Posterior vena cava (tissue), 2 donors: ENCODE measurements at regions not wholly inside any gene's neighbourhood (a gene's known extent, or its start where the extent isn't known, plus 50 kb on each side); places are given as distances from the start of the nearest gene placed in this dataset.
"Not testable (repeated sequence)": the region's sequence is repeated elsewhere in the genome, so short reads cannot be mapped to it uniquely, and the experiment has no call there.

Experiments
- DNase-seq: peaks from one replicate; pipeline ENCODE4 v3.0.0-alpha.2; 2020; ENCODE audit warnings: low spot score
- intact Hi-C, 2 donors: fragments of 100-400 bp; cut with DNase I; formaldehyde crosslinking; loops; one replicate each; pipeline versions ENCODE4 v1.14.1 to v1.14.2; 2022 to 2023
- donor health status: DM: yes; HTN: yes; CAD: no.
- donor health status: DM: yes; HTN: yes; CAD: no.

GRCh38 chr18:71105994-71106546 is 817.2 kb downstream of the SOCS6 start:
- DNase-seq = no peak
- intact Hi-C loops = no loop called here

- intact Hi-C loops = no loop called here
- no peak for DNase-seq
Observed at GRCh38 chr18:71105078-71105819, 816.4 kb downstream of the SOCS6 start.

GRCh38 chr18:71079606-71080005 is 790.8 kb downstream of the SOCS6 start:
- intact Hi-C loops = no loop called here

GRCh38 chr18:71077451-71077850 is 788.6 kb downstream of the SOCS6 start:
- intact Hi-C loops = no loop called here
- DNase-seq = no peak

More at GRCh38 chr18:71079606-71080005, 790.8 kb downstream of the SOCS6 start:
- DNase-seq = no peak

- DNase-seq = no peak
- intact Hi-C loops = no loop called here
Observed at GRCh38 chr18:71075147-71075546, 786.3 kb downstream of the SOCS6 start.

GRCh38 chr18:71068338-71068737 is 779.5 kb downstream of the SOCS6 start:
- intact Hi-C loops = no loop called here
- DNase-seq = no peak

GRCh38 chr18:71049893-71050292 is 761.0 kb downstream of the SOCS6 start:
- intact Hi-C loops = no loop called here
- DNase-seq = no peak

- no peak for DNase-seq
- intact Hi-C loops = no loop called here
Observed at GRCh38 chr18:71047882-71048281, 759.0 kb downstream of the SOCS6 start.

- no peak for DNase-seq
- intact Hi-C loops = no loop called here
Observed at GRCh38 chr18:71045331-71046065, 756.7 kb downstream of the SOCS6 start.

- intact Hi-C loops = no loop called here
- no peak for DNase-seq
Observed at GRCh38 chr18:71040161-71040560, 751.3 kb downstream of the SOCS6 start.

- intact Hi-C loops = no loop called here
Observed at GRCh38 chr18:71038196-71038595, 749.4 kb downstream of the SOCS6 start.

GRCh38 chr18:71036783-71037182 is 747.9 kb downstream of the SOCS6 start:
- intact Hi-C loops = no loop called here
- no peak for DNase-seq

More at GRCh38 chr18:71038196-71038595, 749.4 kb downstream of the SOCS6 start:
- no peak for DNase-seq

GRCh38 chr18:71031296-71032191 is 742.7 kb downstream of the SOCS6 start:
- intact Hi-C loops, DNase-seq: not testable (repeated sequence)

GRCh38 chr18:71030085-71030484 is 741.2 kb downstream of the SOCS6 start:
- intact Hi-C loops, DNase-seq: not testable (repeated sequence)

GRCh38 chr18:71028285-71028762 is 739.5 kb downstream of the SOCS6 start:
- no peak for DNase-seq
- intact Hi-C loops = no loop called here

- intact Hi-C loops = no loop called here
- no peak for DNase-seq
Observed at GRCh38 chr18:71027531-71027930, 738.7 kb downstream of the SOCS6 start.

- intact Hi-C loops = no loop called here
- DNase-seq = no peak
Observed at GRCh38 chr18:71025505-71026225, 736.8 kb downstream of the SOCS6 start.

- intact Hi-C loops = no loop called here
- no peak for DNase-seq
Observed at GRCh38 chr18:71022389-71022788, 733.5 kb downstream of the SOCS6 start.

GRCh38 chr18:71021030-71021362 is 732.2 kb downstream of the SOCS6 start:
- DNase-seq = no peak
- intact Hi-C loops = no loop called here
